Mammary epithelial cell (primary cell): ENCODE measurements at regions not wholly inside any gene's neighbourhood (a gene's known extent, or its start where the extent isn't known, plus 50 kb on each side); places are given as distances from the start of the nearest gene placed in this dataset.

Experiments used
- CTCF ChIP-seq, 2 donors: IDR thresholded peaks in 1 of 2; conservative IDR thresholded peaks in 1 of 2; 2 replicates each; pipeline ENCODE4 v1.5.1; 2011 to 2012; ENCODE audit warnings: inconsistent platforms in 2 of 2, low read length in 2 of 2, mild to moderate bottlenecking in 2 of 2, control low read depth in 1 of 2, low read depth in 1 of 2; ENCODE audit not compliant: insufficient read depth in 1 of 2; ENCODE audit errors: extremely low read depth in 1 of 2
- EZH2 ChIP-seq: IDR thresholded peaks from 2 replicates; pipeline ENCODE4 v1.6.1; 2012; ENCODE audit warnings: low read length, inconsistent platforms, borderline replicate concordance

- no peak for TF ChIP-seq CTCF (conservative IDR thresholded peaks at IDR 0.05 in 1 of 2, IDR thresholded peaks at IDR 0.05 in 1 of 2; ENCODE audit: extremely low read depth in 1 of 2, insufficient read depth in 1 of 2, low read depth in 1 of 2, low read length in 2 of 2)
- TF ChIP-seq EZH2 = no peak
These were observed 1529.0 kb downstream of the CDH11 start for GRCh38 chr16:63592852-63593251.
